NCI-H2107 (cell line): ENCODE measurements at regions not wholly inside any gene's neighbourhood (a gene's known extent, or its start where the extent isn't known, plus 50 kb on each side); places are given as distances from the start of the nearest gene placed in this dataset.
"Not testable (repeated sequence)": the region's sequence is repeated elsewhere in the genome, so short reads cannot be mapped to it uniquely, and the experiment has no call there.

ENCODE experiments used
- DNase-seq: peaks from one replicate; lab custom pipeline; 2025; lab: John Stamatoyannopoulos, UW

DNA sequence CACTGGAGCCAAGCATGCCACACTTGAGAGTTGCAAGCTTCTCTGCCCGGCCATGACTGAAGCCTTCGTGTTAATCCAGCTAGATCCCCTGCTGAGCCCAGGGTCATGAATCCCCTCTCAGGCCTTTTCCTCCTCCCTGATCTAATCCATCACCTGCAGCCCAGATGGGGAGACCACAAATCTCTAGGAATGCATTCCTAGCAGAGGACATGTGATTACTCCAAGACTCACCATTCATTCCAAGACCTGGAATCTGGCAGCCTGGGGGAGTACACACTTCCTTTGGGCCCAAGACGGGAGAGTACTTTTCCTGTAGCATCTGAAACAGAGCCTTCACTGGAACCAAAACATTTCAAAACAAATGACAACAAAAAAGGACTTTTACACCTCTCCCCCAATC lies 269.3 kb upstream of the NFIA start:
- DNase-seq: no peak

DNA sequence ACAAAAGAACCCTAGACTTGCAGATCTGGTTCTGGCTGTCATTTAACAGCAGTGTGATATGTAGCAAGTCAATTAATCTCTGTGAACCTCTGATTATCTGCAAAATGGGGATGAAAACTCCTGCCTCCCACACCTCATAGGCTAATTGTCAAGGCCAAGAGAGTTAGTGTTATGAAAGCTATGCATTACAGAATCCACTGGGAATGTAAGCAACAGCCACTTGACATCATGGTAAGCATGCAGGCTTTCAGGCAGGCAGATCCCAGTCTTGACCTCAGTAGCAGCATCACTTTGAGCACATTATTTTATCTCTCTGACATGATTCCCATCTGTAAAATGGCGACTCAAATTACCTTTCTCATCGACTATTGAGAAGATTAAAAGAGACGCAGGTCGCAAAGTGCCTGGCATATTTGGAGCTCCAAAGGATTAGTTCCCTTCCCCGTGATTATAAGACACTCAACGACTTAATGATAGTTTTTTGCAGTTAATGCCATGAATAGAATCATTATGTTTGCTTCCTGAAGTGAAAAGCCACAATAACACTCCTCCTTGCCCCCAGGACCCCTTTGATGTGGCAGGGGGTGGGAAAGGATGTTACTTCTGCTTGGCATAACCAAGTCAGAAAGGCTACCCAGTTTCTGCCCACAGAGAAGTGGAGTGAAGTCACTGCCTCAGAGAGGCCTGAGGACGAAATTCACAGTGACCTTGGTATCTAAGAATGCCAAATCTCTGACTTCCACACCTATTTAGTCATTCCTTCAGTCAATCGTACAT lies 273.0 kb upstream of the NFIA start:
- DNase-seq: no peak

DNA sequence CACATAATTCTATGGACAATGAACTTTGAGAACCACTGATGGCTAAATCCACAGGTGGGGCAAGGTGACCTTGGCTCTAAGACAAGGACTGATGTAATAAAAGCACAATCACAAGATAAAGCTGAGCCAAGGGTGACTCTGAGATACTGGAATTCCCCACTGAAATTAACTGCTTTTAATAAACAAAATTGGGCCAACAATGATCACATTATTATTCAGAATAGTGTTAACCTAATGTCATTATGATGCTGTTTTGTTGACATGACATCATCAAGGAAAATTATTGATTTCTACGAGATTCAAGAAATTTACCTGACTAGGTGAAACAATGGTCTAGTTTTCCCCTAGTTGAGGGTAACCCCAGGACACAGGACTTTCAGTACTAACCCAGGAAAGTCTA lies 273.7 kb upstream of the NFIA start:
- no peak for DNase-seq

DNA sequence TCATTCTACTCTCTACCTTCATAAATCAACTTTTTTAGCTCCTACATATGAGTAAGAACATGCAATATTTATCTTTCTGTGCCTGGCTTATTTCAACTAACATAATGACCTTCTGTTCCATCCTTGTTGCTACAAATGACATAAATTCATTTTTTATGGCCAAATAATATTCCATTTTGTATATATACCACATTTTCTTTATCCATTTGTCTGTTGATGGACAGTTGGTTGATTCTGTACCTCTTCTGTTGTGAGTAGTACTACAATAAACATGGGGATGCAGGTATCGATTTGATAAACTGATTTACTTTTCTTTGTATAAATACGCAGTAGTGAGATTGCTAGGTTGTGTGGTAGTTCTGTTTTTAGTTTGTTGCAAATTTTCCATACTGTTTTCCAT lies 279.5 kb upstream of the NFIA start:
- no peak for DNase-seq

DNA sequence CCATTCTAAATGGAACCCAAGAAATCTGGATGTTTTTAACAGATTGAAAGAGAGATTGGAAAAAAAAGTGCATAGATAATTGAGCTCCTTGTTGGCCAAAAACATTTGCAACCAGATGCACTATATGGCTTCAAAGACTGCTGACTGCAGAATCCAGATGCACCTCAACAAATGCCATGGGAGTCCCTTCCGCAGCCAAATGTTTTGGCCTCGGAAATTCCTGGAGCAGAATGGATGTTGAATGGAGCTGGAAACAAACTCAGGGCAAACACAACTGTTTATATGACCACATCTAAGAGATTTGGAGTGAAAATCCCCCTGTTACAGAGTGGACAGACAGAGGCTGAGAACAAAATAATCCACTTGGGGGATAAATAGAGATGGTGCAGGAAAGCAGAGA lies 285.0 kb upstream of the NFIA start:
- DNase-seq: no peak

DNA sequence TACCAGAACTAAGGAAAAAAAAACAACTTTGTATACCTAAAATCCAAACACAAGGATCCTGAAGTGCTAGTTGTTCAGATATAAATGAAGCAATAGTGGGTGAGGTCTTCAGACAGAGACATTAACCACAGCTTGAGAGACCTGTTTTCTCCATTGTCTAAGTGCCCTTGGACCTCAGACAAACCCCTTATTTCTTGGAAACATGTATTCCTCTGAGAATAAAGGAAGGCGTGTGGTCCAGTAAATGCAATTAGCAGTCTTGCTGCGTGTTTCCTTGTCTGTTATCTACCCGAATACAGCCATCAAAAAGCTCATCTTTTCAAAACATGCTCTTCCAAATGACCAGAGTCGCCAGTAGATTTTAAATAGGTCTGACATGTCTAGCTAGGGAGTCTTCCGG lies 291.1 kb upstream of the NFIA start:
- no peak for DNase-seq

DNA sequence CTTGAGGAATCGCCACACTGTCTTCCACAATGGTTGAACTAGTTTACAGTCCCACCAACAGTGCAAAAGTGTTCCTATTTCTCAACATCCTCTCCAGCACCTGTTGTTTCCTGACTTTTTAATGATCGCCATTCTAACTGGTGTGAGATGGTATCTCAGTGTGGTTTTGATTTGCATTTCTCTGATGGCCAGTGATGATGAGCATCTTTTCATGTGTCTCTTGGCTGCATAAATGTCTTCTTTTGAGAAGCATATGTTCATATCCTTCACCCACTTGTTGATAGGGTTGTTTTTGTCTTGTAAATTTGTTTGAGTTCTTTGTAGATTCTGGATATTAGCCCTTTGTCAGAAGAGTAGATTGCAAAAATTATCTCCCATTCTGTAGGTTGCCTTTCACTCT lies 309.3 kb upstream of the NFIA start:
- DNase-seq: not testable (repeated sequence)

DNA sequence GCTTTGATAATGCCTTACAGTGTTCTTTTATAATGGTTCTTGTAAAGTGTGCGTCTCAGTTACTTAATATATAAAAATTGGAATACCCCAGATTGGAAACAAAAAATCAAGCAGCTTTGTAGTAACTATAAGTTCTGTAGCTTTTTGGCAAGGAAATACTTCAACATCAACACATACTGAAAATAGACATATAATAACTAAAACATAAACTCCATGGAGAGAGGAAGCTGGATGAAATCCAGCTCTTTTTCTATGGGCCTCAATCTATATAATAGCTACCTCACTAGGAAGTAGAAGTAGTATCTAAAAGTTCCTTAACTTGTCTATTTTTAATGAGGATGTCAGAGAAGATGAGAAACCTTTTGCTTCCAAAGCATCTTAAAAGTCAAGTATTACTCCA lies 313.3 kb upstream of the NFIA start:
- DNase-seq: no peak

DNA sequence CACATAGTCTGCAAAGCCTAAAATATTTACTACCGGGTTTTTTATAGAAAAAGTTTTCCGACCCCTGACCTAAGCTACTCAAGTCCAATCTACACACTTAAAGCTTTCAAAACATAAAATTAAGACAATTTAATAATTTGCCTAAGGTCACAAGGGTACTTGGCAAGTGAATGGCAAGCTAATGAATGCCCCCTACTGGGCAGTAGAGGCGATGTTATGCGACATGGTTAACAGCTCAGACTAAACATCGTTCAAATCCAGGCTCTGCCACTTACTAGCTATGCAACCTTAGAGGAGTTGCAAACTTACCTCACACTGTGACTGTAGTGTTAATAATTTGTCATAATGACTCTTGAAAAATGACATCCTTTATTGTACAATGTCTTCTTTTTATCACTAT lies 317.2 kb upstream of the NFIA start:
- DNase-seq: no peak

DNA sequence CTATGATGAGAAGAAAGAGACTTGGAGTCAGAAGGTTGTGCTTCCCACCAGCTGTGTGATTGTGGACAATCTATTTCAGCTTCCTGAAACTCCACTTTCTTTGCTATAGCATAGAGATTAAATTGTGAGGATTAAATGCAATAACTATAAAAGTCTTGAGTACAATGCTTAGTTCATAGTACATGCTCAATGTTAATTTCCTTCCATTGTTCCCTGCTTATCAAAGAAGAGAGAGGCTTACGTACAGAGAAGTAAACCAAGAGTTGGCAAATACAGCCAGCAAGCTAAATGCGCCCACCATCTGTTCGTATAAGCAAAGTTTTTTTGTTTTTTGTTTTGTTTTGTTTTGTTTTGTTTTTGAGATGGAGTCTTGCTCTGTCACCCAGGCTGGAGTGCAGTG lies 317.9 kb upstream of the NFIA start:
- no peak for DNase-seq

DNA sequence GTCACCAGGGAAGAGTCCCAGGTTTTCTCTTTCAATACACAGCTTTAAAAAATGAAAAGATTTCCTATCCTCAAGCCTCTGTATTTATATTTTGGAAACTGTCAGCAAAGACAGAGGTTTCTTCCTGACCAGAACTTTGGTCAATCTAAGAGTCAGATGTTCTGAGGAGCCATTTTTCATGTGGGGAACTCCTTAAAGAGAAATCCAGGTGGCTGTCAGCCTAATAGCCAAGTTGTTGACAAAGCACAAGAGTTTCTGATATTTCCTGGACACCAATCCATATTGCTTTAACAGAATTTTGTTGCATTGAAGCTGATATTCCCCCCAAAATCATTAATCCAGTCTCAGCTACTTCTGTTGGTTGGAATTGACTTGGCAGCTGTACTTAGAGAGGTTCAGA lies 318.6 kb upstream of the NFIA start:
- no peak for DNase-seq

DNA sequence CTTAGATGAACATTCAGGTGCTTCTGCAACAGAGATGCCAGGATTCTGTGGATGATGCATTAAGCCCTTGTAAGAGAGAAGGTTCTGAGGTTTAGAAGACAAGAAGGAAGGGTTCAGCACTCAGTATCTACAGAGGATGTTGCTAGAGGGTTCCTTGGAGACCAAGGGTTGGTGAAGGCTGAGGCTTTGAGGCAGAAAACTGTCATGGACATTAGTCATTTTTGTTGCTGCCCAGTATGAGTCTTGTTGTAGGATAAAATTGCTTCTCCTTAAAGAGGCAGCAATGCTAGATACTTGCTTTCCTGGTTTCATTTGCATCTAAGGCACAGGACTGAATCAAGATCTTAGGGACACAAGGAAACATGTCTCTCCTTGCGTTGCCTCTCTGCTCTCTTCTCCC lies 319.4 kb upstream of the NFIA start:
- no peak for DNase-seq

DNA sequence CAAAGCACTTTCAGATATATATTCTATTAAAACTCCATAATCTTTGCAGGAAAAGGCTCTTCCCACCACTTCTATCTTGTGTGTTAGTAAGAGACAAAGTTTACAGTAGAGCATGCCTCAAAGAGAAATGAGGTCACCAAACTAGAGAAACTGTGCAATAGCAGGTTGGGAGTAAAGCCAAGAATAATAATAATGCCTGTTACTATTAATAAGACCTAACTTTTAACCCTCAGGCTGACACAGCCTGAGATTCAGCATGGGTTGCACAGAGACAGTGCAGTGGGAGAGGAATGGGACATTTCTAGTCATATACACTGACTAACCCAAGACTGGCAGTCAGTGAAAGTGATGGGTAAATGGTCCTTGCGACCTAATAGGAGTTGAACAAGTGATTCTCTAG lies 320.2 kb upstream of the NFIA start:
- no peak for DNase-seq

DNA sequence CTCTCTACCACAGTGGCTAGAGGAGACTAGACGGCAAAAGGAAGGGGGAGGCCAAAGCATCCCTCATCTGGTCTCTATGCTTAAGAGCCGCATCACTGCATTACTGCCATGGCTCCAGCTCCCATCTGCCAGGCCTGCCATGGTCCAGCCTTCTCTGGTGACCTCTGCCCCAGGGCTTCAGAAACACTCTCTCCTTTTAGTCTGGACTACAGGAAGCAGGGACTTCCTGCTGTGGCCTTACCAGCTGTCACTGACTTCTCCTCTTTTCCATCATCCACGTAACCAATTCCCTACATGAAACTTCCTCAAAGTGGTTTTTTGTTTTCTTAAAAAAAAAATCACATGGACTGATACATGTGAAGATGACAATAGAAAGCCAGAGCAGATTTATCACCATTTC lies 323.1 kb upstream of the NFIA start:
- DNase-seq: no peak

DNA sequence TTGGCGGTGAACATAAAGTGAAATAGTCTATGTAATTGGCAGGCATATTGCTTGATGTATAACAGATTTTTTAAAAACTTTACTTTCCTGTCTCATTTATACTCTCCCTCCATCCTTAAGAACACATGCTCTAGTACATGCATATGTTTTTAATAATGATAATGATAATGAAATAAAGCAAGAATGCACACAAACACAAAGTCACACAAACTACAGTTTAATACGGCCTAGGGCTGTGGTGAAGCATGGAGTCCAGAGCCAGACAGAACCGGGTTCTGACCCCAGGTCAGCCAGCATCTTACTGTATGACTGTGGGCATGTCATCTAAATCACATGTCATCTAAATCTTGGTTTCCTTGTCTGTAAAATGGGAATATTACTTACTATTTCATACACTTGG lies 324.9 kb upstream of the NFIA start:
- no peak for DNase-seq

DNA sequence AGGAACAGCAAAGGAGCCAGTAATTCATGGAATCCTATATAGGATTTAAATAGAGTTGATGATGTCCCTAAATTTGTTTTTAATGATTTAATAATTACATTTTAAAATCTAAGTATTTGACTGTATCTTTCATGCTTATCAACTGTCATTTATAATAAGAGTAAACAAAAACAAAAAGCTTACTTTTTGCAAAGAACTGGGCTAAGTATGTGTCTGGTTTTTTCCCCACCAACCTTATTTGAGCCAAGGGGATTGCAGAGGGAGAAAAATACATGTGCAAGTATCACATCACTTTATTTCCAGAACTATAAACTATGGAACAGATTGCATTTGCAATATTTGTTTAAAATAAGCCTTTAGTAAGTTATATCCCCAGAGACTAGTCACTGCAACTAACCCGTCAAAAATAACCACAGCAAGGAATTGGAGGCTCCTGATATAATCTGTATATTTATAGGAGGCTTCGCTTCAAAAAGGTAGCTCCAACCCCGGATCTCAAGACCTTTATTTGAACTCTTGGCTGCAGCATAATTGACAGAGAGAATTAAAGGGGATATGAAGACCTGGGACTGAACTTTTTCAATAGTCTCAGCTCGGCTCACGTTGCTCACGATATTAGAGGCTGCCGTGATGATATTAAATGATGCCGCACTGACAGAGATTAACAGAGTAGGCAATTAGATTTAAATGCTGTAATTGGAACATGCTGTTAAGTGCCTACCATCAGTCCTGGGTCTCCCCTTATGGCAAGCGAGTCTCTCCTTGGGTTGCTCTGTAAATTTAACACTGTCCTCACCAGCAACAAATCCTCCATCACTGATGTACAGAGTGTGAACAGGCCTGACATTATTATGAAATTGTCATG lies 329.1 kb upstream of the NFIA start:
- DNase-seq: no peak

DNA sequence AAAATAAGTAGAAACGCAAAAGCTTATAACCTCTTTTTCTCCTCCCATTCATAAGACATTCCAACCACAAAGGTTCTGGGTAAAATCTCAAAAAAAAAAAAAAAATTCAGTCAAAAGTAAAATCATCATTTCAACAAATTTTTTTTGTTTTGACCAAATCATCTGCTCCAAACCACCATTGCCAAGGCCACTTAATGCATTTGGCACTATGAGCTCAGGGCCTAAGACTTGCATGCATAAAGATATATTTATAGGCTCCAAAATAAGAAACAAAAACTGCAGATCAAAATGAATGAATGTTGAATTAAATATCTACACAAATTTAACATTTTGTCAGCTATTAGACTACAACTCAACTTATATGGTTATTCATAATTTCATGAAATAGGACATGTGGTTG lies 331.1 kb upstream of the NFIA start:
- no peak for DNase-seq

DNA sequence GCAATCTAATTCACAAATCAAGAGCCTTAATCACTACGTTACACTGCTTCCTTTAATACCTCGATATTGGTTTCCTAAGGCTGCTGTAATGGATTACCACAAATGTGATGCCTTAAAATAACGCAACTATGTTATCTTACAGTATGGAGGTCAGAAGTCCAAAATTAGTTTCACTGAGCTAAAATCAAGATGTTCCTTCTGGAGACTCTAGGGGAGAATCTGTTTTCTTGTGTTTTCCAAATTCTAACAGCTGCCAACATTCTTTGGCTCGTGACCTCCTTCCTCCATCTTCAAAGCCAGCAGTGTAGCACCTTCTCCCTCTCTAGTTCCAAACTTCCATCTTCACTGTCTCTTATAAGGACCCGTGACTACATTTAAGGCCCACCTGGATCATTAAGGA lies 335.0 kb upstream of the NFIA start:
- DNase-seq: no peak

DNA sequence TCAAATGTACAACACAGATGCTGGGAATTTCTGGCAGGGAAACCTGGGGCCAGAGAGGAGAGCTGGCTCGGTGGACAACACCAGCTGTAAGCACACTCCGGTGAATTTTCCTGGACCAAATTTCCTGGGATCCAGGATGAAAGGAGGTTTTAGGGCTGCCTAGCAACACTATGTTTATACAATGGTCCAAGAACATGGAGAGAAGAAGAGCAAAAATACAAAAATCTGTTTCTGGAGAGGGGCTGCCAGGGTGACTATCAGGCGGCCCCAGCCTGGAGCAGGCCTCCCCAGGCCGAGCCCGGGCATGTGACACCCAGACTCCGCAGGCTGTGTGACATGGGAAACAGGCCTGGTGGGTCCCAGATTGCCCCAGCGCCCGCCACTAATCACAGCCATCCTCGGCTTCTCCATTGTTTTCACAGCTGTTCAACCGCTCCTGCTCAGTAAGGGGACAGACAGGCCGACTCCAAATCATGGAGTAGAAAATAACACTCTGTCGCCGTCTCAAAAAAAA lies 336.0 kb upstream of the NFIA start:
- DNase-seq: no peak

DNA sequence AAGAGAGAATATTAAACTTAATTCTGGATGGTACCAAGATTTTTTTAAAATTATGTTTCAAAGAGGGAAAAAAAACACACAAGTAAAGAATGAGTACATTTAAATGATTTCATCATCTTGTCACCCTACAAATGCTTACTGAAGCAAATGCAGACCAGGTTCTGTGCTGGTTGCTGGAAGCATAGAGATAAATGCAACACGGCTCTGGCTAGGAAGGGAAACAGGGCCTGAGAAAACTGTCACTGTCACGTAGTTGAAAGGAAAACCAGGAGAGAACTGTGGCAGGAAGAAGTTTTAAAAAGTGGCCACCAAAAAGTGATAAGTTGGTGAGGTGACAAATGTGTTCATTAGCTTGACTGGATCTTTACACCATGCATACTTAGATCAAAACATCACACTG lies 336.9 kb upstream of the NFIA start:
- DNase-seq: no peak

DNA sequence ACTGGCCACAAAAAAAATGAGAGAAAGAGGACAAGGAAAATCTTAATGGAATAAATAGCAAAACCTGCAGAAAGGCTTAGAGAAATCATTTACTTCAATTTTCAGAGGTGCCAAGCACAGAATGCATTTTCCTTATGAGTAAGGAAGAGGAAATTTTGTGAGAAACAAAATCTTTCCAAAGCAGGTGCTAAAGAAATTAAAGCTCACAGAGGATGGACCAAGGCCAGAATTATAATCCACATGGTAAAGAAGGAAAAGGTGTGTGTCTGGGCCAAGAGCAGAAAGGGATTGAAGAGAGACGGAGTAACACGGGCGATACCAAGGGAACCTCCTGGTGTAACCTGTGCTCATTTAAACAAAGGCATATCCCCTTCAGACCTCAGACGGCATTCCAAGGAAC lies 340.0 kb upstream of the NFIA start:
- no peak for DNase-seq

DNA sequence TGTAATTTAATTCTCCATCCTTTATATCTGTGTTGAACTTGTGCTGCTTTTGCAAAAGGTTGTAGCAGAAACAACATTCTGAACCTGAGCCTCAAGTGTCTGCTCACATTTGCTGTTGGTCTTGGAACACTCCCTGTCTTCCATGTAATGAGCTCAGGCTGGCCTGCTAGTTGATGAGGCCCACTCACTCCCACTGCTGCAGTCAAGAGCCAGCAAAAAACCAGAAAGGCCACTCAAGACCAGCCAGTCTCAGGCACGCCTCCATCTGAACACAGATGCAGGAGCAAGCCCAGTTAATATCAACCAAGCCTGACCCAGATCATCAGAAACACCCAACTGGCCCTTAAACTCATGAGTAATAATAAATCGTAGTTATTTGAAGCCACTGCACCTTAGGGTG lies 342.2 kb upstream of the NFIA start:
- DNase-seq: no peak

DNA sequence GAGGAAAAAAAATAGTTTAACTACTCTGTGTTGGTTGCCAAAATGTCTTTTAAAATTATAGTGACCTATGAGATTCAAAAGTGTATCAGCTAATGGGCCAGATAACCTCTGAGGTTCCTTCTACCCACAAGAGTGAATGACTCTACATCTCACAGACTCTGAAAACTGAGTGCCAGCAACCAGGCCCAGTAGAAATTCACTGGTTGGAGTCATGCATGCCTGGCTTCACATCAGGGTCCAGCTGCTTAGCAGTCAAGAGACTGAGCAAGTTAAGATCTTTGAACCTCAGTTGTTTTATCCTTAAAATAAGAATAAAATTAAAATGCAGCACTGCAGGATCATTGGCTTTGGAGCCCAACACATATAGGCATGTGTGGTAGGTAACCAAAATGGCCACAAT lies 342.6 kb upstream of the NFIA start:
- DNase-seq: no peak
